ENCODE measurements at regions not wholly inside any gene's neighbourhood (a gene's known extent, or its start where the extent isn't known, plus 50 kb on each side); places are given as distances from the start of the nearest gene placed in this dataset.

DNA sequence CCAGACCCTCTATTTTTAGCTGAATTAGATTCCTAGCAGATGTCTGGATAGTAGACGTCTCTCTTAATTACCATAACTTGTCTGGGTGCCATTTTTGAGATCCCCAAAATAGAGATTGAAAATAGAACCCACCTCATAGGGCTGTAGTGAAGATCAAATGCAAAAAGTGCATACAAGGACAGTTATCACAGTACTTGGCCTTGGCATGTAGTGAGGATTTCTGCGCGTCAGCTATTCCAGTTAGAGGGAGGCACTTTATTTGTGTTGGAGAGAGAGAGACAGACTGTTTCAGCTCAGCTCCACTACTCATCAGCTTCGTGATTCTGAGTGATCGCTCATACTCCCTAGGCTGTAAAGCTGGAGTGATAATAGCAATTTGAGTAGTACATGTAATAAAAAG is 59.6 kb upstream of the CDH13 start:
- no peak for DNase-seq (ENCODE audit: low spot score, unreplicated experiment)
- Mint-ChIP-seq H3K9me3 (ENCODE audit: low read depth) (peaks cover 28% of the 10 kb centered on the region), H3K27me3 (no peaks in the 10 kb centered on the region), H3K36me3 (ENCODE audit: insufficient read depth) (no peaks in the 10 kb centered on the region), H3K27ac (no peak overlapping the region), H3K4me1 (ENCODE audit: low read depth) (no peaks in the 10 kb centered on the region), H3K4me3 (ENCODE audit: low read depth) (no peak overlapping the region)
- TF ChIP-seq, protein P1, sequence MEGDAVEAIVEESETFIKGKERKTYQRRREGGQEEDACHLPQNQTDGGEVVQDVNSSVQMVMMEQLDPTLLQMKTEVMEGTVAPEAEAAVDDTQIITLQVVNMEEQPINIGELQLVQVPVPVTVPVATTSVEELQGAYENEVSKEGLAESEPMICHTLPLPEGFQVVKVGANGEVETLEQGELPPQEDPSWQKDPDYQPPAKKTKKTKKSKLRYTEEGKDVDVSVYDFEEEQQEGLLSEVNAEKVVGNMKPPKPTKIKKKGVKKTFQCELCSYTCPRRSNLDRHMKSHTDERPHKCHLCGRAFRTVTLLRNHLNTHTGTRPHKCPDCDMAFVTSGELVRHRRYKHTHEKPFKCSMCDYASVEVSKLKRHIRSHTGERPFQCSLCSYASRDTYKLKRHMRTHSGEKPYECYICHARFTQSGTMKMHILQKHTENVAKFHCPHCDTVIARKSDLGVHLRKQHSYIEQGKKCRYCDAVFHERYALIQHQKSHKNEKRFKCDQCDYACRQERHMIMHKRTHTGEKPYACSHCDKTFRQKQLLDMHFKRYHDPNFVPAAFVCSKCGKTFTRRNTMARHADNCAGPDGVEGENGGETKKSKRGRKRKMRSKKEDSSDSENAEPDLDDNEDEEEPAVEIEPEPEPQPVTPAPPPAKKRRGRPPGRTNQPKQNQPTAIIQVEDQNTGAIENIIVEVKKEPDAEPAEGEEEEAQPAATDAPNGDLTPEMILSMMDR (IDR thresholded peaks at IDR 0.05; ENCODE audit: unreplicated experiment), result no peak

DNA sequence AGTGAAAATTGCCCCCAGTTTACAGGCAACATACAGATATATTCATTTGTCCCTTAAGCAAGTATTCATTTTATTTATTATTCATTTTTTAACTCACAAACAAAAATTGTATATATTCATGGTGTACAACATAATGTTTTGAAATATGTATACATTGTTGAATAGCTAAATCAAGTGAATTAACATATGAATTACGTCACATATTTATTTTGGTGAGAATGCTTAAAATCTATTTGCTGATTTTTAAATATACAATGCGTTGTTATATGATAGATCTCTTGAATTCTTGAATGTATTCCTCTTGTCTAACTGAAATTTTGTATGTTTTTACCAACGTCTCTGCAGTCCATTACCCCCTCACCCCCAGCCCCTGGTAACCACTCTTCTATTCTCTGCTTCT is 63.4 kb upstream of the CDH13 start:
- no peak overlapping the region for H3K27ac Mint-ChIP-seq
- H3K4me3 Mint-ChIP-seq (ENCODE audit: low read depth), result no peak overlapping the region
- no peaks in the 10 kb centered on the region for H3K27me3 Mint-ChIP-seq
- peaks cover 16% of the 10 kb centered on the region for H3K9me3 Mint-ChIP-seq (ENCODE audit: low read depth)
- TF ChIP-seq, protein P1 (IDR thresholded peaks at IDR 0.05; ENCODE audit: unreplicated experiment), result no peak
- no peaks in the 10 kb centered on the region for H3K4me1 Mint-ChIP-seq (ENCODE audit: low read depth)
- no peak for DNase-seq (ENCODE audit: low spot score, unreplicated experiment)
- no peaks in the 10 kb centered on the region for H3K36me3 Mint-ChIP-seq (ENCODE audit: insufficient read depth)

GRCh38 chr16:82562183-82562683 is 64.5 kb upstream of the CDH13 start:
- TF ChIP-seq, protein P1 (IDR thresholded peaks at IDR 0.05; ENCODE audit: unreplicated experiment), result no peak
- Mint-ChIP-seq H3K4me1 (ENCODE audit: low read depth) (no peaks in the 10 kb centered on the region), H3K27me3 (peaks cover 2% of the 10 kb centered on the region), H3K9me3 (ENCODE audit: low read depth) (peaks cover 16% of the 10 kb centered on the region), H3K36me3 (ENCODE audit: insufficient read depth) (no peaks in the 10 kb centered on the region), H3K4me3 (ENCODE audit: low read depth) (no peak overlapping the region), H3K27ac (no peak overlapping the region)
- no peak for DNase-seq (ENCODE audit: low spot score, unreplicated experiment)

DNA sequence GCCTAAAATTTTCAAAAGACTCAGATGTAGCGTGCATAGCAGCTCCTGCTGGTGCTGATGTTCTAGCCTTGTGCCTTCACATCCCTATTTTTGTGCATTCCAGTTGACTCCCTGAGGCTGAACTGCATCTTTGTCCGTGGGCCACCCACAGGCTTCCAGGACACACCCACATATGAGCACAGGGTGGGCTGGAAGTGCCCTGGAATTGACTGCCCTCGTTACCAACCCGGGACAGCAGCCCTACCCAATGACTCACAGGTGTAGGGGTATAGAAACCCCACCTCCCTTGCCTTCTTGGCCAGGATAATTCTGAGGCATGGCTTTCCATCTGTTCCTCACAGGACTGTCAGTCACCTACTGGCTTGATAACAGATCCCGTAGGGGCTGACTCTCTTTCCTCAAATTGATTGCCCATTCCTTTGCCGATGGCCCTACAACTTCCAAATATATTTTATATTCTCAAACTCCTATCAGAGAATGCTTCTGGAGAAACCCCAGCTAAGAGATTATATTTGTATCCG is 65.9 kb upstream of the CDH13 start:
- no peak overlapping the region for H3K4me3 Mint-ChIP-seq (ENCODE audit: low read depth)
- H3K4me1 Mint-ChIP-seq (ENCODE audit: low read depth), result no peaks in the 10 kb centered on the region
- peaks cover 2% of the 10 kb centered on the region for H3K27me3 Mint-ChIP-seq
- no peak for DNase-seq (ENCODE audit: low spot score, unreplicated experiment)
- peaks cover 12% of the 10 kb centered on the region for H3K9me3 Mint-ChIP-seq (ENCODE audit: low read depth)
- no peaks in the 10 kb centered on the region for H3K36me3 Mint-ChIP-seq (ENCODE audit: insufficient read depth)
- TF ChIP-seq, protein P1 (IDR thresholded peaks at IDR 0.05; ENCODE audit: unreplicated experiment), result no peak
- H3K27ac Mint-ChIP-seq, result no peak overlapping the region

DNA sequence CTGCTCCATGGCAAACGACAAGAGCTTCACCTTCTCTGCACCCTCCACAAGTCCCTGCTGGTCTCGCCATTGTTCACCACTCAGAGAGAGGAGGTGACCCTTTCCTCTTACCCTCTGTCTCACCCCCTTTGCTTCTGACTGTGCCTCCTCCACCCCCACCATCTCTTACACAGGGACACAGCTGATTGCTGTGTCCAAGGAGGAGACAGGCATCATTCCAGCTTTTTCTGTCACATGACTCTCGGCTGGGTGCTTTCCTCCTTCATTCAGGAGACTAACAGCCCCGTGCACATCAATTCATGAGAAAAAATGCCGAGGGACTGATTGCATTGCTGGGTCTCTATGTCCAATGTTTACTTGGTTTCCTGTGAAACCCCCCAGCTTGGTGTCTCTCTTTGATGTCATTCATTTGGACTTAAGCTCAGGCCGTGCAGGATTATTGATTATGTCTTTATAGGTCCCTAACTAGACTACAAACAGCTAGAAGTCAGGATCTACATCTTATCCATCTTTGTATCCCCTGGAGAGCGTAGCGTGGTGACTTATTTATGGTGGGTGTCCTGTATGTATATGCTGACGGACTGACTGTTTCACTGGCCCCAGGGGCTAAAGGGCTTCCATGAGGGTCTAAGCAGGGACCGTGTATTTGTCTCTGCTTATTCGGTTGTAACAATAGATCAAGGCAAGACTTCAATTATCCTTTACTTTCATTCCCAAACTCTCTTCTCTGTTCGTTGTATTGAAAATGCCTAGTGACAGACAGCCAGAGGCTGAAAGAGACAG is 82.2 kb upstream of the CDH13 start:
- peaks cover 13% of the 10 kb centered on the region for H3K4me1 Mint-ChIP-seq (ENCODE audit: low read depth)
- H3K27me3 Mint-ChIP-seq, result peaks cover 33% of the 10 kb centered on the region
- DNase-seq (ENCODE audit: low spot score, unreplicated experiment), result no peak
- TF ChIP-seq, protein P1 (IDR thresholded peaks at IDR 0.05; ENCODE audit: unreplicated experiment), result no peak
- H3K9me3 Mint-ChIP-seq (ENCODE audit: low read depth), result no peaks in the 10 kb centered on the region
- no peak overlapping the region for H3K27ac Mint-ChIP-seq
- no peak overlapping the region for H3K4me3 Mint-ChIP-seq (ENCODE audit: low read depth)
- no peaks in the 10 kb centered on the region for H3K36me3 Mint-ChIP-seq (ENCODE audit: insufficient read depth)

All from progenitor cell of endocrine pancreas (in vitro differentiated cells).